ENCODE measurements at regions not wholly inside any gene's neighbourhood (a gene's known extent, or its start where the extent isn't known, plus 50 kb on each side); places are given as distances from the start of the nearest gene placed in this dataset.
"Not testable (repeated sequence)": the region's sequence is repeated elsewhere in the genome, so short reads cannot be mapped to it uniquely, and the experiment has no call there.

DNA sequence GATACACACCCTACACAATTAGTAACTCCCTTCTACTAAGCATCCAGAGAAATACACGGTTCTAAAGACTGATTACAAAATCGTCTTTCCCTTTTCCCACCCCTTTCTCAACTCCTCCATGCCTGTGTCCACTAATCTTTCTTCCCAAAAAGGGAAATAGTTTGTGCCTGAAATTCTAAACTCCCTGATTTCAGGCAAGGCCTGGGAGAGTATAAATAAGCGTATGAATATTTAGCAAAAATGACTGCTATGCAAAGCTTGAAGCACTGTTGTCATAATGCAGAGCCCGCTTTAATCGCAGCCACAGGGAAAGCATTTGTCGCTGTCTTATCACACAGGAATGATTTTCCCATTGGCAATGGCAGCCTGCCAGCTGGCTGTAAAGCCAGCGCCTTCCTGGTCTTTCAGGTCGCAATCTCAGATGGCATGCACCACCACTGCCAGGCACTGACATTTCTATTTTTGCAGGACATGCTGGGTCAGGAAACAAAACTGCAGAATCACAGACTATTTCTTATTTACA lies 142.9 kb upstream of the PCGF5 start:
- intact Hi-C loops (cut with micrococcal nuclease) = no loop called here

DNA sequence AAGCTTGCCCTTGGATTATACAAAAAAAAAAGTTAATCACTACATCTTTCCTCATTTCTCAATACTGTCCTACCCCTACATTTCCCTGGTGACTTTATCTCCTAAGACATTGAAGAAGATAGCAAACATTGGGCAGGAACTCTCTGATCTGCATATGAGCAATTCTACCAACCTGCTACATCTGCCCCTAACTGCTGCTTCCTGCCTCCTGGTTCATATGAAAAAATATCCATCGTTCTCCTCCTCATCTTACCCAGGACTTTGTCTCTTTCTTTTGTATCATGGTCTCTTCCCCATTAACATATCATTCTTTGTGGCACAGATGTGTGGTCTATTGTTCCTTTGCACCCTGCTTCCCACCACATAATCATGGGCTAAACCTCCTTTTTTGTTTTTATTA lies 139.7 kb upstream of the PCGF5 start:
- intact Hi-C loops (cut with micrococcal nuclease) = no loop called here

- intact Hi-C loops (cut with micrococcal nuclease) = no loop called here
Measured at GRCh38 chr10:91082447-91082846, 138.0 kb upstream of the PCGF5 start.

DNA sequence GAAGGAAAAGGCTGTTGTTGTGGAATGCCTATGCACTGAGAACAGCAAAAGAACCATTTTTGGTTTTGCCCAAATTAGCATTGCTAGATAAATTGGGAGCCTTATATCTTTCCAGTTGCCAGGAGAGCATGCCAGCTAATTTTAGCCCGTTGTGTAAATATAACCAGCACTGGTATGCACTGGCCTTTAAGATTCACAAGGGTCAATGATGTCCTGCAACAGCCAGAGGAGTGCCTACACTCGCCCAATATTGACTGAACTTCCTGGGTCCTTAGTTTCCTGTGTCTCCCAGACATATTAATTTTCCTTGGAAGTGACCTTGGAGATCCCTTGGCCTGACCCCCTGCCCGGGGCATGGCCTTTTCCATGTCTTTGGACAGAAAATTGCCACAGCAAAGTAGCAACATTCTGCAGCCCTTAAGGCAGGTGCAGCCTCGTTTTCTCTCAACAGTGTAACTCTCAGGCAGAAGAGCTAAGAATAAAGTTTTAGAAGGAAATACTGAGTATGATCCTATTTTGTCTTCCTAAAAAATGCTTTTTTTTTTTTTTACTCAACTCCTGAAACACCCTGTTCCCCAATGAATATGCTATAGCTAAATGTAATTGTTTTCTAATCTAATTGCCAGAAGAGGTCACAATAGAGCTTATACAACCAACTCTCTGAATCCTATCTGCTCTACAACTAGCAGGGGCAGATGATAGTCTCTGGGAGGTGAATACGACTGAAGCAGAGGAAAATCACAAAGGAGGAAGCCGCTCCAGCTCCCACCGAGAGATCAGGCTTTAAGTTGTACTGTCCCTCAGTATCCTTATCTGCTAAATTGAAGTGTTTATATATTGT lies 131.9 kb upstream of the PCGF5 start:
- intact Hi-C loops (cut with micrococcal nuclease) = loop anchor here (1.0 to 2.0 kb wide), 3 partner anchors 82 to 208 kb away; no protein-coding TSS in a partner anchor

- intact Hi-C loops (cut with micrococcal nuclease) = no loop called here
Measured at GRCh38 chr10:91090761-91091529, 129.5 kb upstream of the PCGF5 start.

GRCh38 chr10:91091780-91092179 lies 128.7 kb upstream of the PCGF5 start:
- intact Hi-C loops (cut with micrococcal nuclease) = no loop called here

DNA sequence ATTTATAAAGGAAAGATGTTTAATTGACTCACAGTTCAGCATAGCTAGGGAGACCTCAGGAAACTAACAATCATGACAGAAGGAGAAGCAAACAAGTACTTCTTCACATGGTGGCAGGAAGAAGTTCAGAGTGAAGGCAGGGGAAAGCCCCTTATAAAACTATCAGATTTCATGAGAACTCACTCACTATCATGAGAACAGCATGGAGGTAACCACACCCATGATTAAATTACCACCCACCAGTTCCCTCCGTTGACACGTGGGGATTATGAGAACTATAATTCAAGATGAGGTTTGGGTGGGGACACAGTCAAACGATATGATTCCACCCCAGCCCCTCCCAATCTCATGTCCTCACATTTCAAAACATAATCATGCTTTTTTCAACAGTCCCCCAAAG lies 124.2 kb upstream of the PCGF5 start:
- intact Hi-C loops (cut with micrococcal nuclease) = no loop called here

- intact Hi-C loops (cut with micrococcal nuclease) = no loop called here
Measured at GRCh38 chr10:91097313-91097712, 123.2 kb upstream of the PCGF5 start.

- intact Hi-C loops (cut with micrococcal nuclease) = not testable (repeated sequence)
Measured at GRCh38 chr10:91098021-91098420, 122.4 kb upstream of the PCGF5 start.

- intact Hi-C loops (cut with micrococcal nuclease) = no loop called here
Measured at GRCh38 chr10:91103384-91104192, 116.9 kb upstream of the PCGF5 start.

GRCh38 chr10:91104193-91105041 lies 116.0 kb upstream of the PCGF5 start:
- intact Hi-C loops (cut with micrococcal nuclease) = no loop called here

DNA sequence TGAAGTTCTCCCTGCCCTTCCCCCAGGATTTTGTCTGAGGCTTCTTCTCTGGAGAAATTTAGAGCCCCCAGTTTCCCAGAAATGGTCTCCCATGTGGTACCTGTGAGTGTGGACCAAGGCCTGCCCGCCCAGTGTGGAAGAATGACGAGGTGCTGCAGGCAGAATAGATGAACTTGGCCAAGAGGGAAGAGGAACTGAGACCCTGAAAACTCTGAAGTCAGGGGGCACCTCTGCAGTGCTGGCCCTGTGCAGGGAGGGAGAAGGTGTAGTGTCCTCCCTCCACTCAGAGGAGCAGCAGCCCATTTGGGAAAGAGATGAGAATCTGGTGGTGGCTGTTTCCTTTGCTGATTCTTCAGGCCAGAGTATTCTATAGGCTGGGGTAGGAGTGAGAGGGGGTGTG lies 115.2 kb upstream of the PCGF5 start:
- intact Hi-C loops (cut with micrococcal nuclease) = no loop called here

DNA sequence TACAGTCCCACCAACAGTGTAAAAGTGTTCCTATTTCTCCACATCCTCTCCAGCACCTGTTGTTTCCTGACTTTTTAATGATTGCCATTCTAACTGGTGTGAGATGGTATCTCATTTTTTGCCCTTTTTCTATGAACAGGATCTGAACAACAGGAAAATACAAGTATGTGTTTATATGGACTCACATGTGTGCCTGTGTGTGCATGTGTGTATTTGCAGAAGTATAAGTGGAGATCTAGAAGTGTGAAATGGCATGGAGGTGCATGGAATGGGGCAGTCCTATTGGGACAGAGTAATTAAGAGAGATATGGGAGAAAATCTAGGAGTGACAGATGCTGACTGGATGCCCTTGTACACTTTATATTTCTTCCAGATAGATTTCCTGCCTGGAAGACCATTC lies 111.6 kb upstream of the PCGF5 start:
- intact Hi-C loops (cut with micrococcal nuclease) = no loop called here

GRCh38 chr10:91111060-91111459 lies 109.4 kb upstream of the PCGF5 start:
- intact Hi-C loops (cut with micrococcal nuclease) = no loop called here

DNA sequence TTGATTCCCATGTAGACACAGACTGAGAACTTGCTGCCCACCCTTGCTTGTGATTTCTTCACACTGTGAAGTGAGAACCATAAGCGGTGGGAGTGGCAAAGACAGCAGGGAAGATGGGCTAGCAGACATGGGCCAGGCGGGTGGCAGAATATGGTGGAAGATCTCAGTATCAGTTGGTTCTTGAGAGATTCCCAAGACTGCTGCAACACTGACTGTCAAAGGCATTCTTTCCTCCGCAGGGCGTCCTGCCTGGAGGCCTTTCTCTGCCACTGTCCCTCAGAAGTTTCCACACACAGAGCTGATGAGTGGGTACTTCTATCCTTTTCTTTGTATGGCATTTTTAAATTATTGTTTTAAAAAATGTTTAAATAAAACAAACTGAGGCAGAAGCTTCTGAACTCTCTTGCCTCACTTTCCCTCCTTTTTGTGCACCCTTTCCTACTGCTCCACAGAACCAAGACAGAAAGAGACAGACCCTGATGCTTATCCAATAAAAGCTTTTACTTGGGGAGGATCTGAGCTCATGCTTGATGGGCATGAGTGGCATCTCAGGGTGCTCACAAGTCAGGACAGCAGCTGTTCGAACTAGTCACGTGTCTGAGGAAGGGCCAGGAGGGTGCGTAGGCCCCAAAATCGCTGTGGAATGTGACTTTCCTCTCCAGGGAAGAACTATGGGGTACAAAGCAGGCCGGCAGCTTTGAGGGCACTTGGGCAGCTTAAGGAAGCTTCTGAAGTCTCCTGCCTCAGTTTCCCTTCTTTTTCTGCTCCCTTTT lies 104.7 kb upstream of the PCGF5 start:
- intact Hi-C loops (cut with micrococcal nuclease) = no loop called here

- intact Hi-C loops (cut with micrococcal nuclease) = no loop called here
Measured at GRCh38 chr10:91117505-91117904, 103.0 kb upstream of the PCGF5 start.

DNA sequence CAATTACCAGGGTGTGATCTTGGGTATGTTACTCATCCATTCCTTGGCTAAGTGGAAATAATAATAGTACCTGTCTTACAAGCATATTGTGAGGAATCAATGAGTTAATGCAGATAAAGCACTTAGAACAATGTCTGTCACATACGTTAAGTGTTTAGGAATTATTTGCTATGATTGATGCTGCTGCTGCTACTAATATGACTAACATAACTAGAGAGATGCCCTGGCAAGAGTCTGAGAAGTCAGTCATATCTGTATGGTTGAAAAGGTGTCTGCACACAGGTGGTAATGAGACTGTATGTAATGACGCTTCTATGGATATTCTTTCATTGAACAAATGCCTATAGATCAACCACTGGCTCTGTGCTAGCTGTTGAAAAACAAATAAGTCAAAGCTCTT lies 100.1 kb upstream of the PCGF5 start:
- intact Hi-C loops (cut with micrococcal nuclease) = no loop called here

- intact Hi-C loops (cut with micrococcal nuclease) = no loop called here
Measured at GRCh38 chr10:91123261-91123660, 97.2 kb upstream of the PCGF5 start.

DNA sequence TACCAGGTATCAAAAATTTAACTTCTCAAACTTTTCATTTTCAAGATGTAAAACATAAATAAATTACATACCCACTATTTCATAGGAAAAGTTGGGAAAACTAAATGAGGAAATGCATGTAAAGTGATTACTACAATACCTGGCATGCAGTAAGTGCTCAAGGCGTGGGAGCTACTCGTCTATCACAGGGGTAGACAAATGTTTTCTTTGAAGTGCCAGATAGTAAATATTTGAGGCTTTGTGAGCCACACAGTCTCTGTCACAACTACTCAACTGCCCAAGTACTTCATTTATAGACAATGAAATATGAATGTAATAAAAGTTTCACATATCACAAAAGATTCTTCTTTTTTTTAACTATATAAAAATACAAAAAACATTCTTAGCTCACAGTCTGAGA lies 96.4 kb upstream of the PCGF5 start:
- intact Hi-C loops (cut with micrococcal nuclease) = no loop called here

GRCh38 chr10:91126471-91126870 lies 94.0 kb upstream of the PCGF5 start:
- intact Hi-C loops (cut with micrococcal nuclease) = no loop called here
